Fibroblast of pulmonary artery (primary cell): ENCODE measurements at regions not wholly inside any gene's neighbourhood (a gene's known extent, or its start where the extent isn't known, plus 50 kb on each side); places are given as distances from the start of the nearest gene placed in this dataset.

ENCODE experiments used
- DNase-seq: peaks from one replicate; pipeline ENCODE4 v3.0.0-alpha.2; 2010; ENCODE audit warnings: low read depth
- H3K4me3 ChIP-seq: replicated peaks from 2 replicates; pipeline ENCODE4 v1.5.1; 2011; ENCODE audit warnings: low read depth, mild to moderate bottlenecking, control low read depth, low read length, moderate library complexity
- TF ChIP-seq, protein P1 (sequence below): IDR thresholded peaks from 2 replicates; pipeline ENCODE4 v1.5.1; 2011; ENCODE audit warnings: mild to moderate bottlenecking, control low read depth, low read length, inconsistent platforms; ENCODE audit errors: missing control alignments

DNA sequence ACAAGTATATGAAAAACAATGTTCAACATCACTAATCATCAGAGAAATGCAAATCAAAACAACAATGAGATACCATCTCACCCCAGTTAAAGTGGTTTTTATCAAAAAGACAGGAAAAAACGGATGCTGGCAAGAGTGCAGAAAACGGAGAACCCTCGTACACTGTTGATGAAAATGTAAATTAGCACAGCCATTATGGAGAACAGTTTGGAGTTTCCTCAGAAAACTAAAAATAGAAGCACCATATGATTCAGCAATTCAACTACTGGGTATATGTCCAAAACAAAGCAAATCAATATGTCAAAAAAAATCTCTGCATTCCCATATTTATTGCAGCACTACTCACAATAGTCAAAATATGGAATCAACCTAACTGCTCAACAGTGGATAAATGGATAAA is 50.1 kb upstream of the CES5A start:
- H3K4me3 ChIP-seq: no peak overlapping the region
- DNase-seq: no peak
- TF ChIP-seq, protein P1, sequence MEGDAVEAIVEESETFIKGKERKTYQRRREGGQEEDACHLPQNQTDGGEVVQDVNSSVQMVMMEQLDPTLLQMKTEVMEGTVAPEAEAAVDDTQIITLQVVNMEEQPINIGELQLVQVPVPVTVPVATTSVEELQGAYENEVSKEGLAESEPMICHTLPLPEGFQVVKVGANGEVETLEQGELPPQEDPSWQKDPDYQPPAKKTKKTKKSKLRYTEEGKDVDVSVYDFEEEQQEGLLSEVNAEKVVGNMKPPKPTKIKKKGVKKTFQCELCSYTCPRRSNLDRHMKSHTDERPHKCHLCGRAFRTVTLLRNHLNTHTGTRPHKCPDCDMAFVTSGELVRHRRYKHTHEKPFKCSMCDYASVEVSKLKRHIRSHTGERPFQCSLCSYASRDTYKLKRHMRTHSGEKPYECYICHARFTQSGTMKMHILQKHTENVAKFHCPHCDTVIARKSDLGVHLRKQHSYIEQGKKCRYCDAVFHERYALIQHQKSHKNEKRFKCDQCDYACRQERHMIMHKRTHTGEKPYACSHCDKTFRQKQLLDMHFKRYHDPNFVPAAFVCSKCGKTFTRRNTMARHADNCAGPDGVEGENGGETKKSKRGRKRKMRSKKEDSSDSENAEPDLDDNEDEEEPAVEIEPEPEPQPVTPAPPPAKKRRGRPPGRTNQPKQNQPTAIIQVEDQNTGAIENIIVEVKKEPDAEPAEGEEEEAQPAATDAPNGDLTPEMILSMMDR: no peak
